ENCODE measurements at regions not wholly inside any gene's neighbourhood (a gene's known extent, or its start where the extent isn't known, plus 50 kb on each side); places are given as distances from the start of the nearest gene placed in this dataset.

- H3K27me3 ChIP-seq (ENCODE audit: control insufficient read depth in 2 of 2, insufficient read depth in 2 of 2, low read length in 2 of 2): peaks cover 10 to 15% of the 10 kb centered on the region in 2 experiments
- TF ChIP-seq MYC (IDR thresholded peaks at IDR 0.05; ENCODE audit: low read depth, low read length) (no peak), FOS (IDR thresholded peaks at IDR 0.05; ENCODE audit: borderline replicate concordance, insufficient read depth, low read length) (no peak), JUN (IDR thresholded peaks at IDR 0.05; ENCODE audit: borderline replicate concordance, insufficient read depth, insufficient read length, low read depth) (no peak), EZH2 (IDR thresholded peaks at IDR 0.05; ENCODE audit: borderline replicate concordance, low read depth, low read length, severe bottlenecking) (no peak), CTCF (IDR thresholded peaks at IDR 0.05; ENCODE audit: extremely low read depth in 1 of 2, insufficient read depth in 1 of 2, low read depth in 1 of 2, low read length in 2 of 2) (no peak), POLR2AphosphoS5 (IDR thresholded peaks at IDR 0.05; ENCODE audit: insufficient read depth, low read depth, low read length) (no peak), MAX (IDR thresholded peaks at IDR 0.05; ENCODE audit: insufficient read depth, insufficient read length) (no peak), POLR2A (IDR thresholded peaks at IDR 0.05; ENCODE audit: low read depth, low read length) (no peak), GATA2 (IDR thresholded peaks at IDR 0.05; ENCODE audit: insufficient read depth, insufficient read length, low read depth, low read length) (no peak)
Observed at GRCh38 chr16:86365513-86366273, 144.6 kb upstream of the FOXF1 start.

More at GRCh38 chr16:86365513-86366273, 144.6 kb upstream of the FOXF1 start:
- Histone ChIP-seq H3K9ac (replicated peaks; ENCODE audit: extremely low read depth, insufficient read depth, low read length) (no peak overlapping the region), H4K20me1 (replicated peaks; ENCODE audit: control insufficient read depth, extremely low read depth, insufficient read depth, low read length) (no peaks in the 10 kb centered on the region), H3K9me1 (replicated peaks; ENCODE audit: control insufficient read depth, extremely low read depth, insufficient read depth, low read length) (no peaks in the 10 kb centered on the region), H3K9me3 (replicated peaks; ENCODE audit: control insufficient read depth, insufficient read depth, low read length) (no peaks in the 10 kb centered on the region), H3K79me2 (ENCODE audit: control insufficient read depth, insufficient read depth, low read length) (no peaks in the 10 kb centered on the region), H2AFZ (ENCODE audit: low read depth, low read length) (no peak overlapping the region), H3K4me2 (ENCODE audit: insufficient read depth, low read length) (no peak overlapping the region), H3K36me3 (ENCODE audit: control insufficient read depth in 2 of 2, extremely low read depth in 1 of 2, insufficient read depth in 2 of 2, low read length in 2 of 2) (no peaks in the 10 kb centered on the region), H3K4me1 (ENCODE audit: control insufficient read depth, extremely low read depth, insufficient read depth, low read length) (no peaks in the 10 kb centered on the region), H3K27ac (ENCODE audit: insufficient read depth, low read depth, low read length) (no peak overlapping the region), H3K4me3 (replicated peaks in 1 of 3; ENCODE audit: insufficient read depth in 1 of 3, low read depth in 1 of 3, low read length in 3 of 3) (no peak overlapping the region)
- FAIRE-seq (no peak), DNase-seq (ENCODE audit: low read depth, low spot score) (no peak)
- ChIA-PET CTCF (interaction anchor here (1.2 kb wide), 1 partner anchor 22 kb away, joined by 4 read pairs; no protein-coding TSS in a partner anchor), POLR2A (no interaction called here)
- dilution Hi-C loops (cut with MboI; ENCODE audit: extremely low pct_ligation_motif_present, low sequenced_read_pairs): no loop called here
- intact Hi-C loops (cut with micrococcal nuclease): no loop called here
- no TSS peak for BruUV-seq (replicated peaks)

Data from endothelial cell of umbilical vein (primary cell).